KMS-11 (cell line): ENCODE measurements at regions not wholly inside any gene's neighbourhood (a gene's known extent, or its start where the extent isn't known, plus 50 kb on each side); places are given as distances from the start of the nearest gene placed in this dataset.

Experiments used
- H2AFZ ChIP-seq: fragments of 200-600 bp; sonication (generic); 2 replicates; pipeline ENCODE4 v1.6.1; 2016; ENCODE audit warnings: antibody characterized with exemption, mixed run types, low read depth
- H3K27ac ChIP-seq: fragments of 200-600 bp; sonication (generic); 2 replicates; pipeline ENCODE4 v1.6.1; 2016; ENCODE audit warnings: mild to moderate bottlenecking, mixed run types
- H3K27me3 ChIP-seq: fragments of 200-600 bp; sonication (generic); 2 replicates; pipeline ENCODE4 v1.6.1; 2017; ENCODE audit warnings: mild to moderate bottlenecking, low read depth, mixed run types, moderate library complexity; ENCODE audit not compliant: insufficient read depth
- H3K36me3 ChIP-seq: fragments of 200-600 bp; sonication (generic); 2 replicates; pipeline ENCODE4 v1.6.1; 2017; ENCODE audit warnings: mild to moderate bottlenecking, mixed run types; ENCODE audit not compliant: insufficient read depth
- H3K4me1 ChIP-seq: fragments of 200-600 bp; sonication (generic); 2 replicates; pipeline ENCODE4 v1.6.1; 2016; ENCODE audit warnings: mild to moderate bottlenecking, low read depth, mixed run types; ENCODE audit not compliant: poor library complexity, severe bottlenecking
- H3K4me2 ChIP-seq: fragments of 200-600 bp; sonication (generic); 2 replicates; pipeline ENCODE4 v1.7.0; 2016; ENCODE audit warnings: mild to moderate bottlenecking, mixed run types
- H3K4me3 ChIP-seq: fragments of 200-600 bp; sonication (generic); IDR thresholded peaks from 2 replicates; pipeline ENCODE4 v1.6.1; 2017; ENCODE audit warnings: low read depth, low read length, mixed read lengths; ENCODE audit not compliant: insufficient read depth
- H3K79me2 ChIP-seq: fragments of 200-600 bp; sonication (generic); 2 replicates; pipeline ENCODE4 v1.6.1; 2016; ENCODE audit warnings: low read depth, mixed run types; ENCODE audit not compliant: insufficient read depth
- H3K9ac ChIP-seq: fragments of 200-600 bp; sonication (generic); 2 replicates; pipeline ENCODE4 v1.6.1; 2016; ENCODE audit warnings: mild to moderate bottlenecking, mixed run types
- H4K20me1 ChIP-seq: fragments of 200-600 bp; sonication (generic); 2 replicates; pipeline ENCODE4 v1.6.1; 2016; ENCODE audit warnings: mild to moderate bottlenecking, mixed run types; ENCODE audit not compliant: insufficient read depth
- CTCF ChIP-seq: fragments of 200-600 bp; sonication (generic); conservative IDR thresholded peaks from 2 replicates; pipeline ENCODE4 v1.6.1; 2017; ENCODE audit warnings: low read depth, mild to moderate bottlenecking, antibody characterized with exemption, low read length, moderate library complexity, mixed read lengths

GRCh38 chr6:73903155-73903554 lies 207.2 kb downstream of the CD109 start:
- Histone ChIP-seq H3K4me1 (no peaks in the 10 kb centered on the region), H3K36me3 (no peaks in the 10 kb centered on the region), H3K27ac (no peak overlapping the region), H4K20me1 (no peaks in the 10 kb centered on the region), H3K79me2 (no peaks in the 10 kb centered on the region), H3K27me3 (no peaks in the 10 kb centered on the region), H3K4me2 (no peak overlapping the region), H2AFZ (no peak overlapping the region), H3K4me3 (no peak overlapping the region), H3K9ac (no peak overlapping the region)
- TF ChIP-seq CTCF = no peak

- H3K79me2 ChIP-seq = no peaks in the 10 kb centered on the region
- TF ChIP-seq CTCF = no peak
- no peak overlapping the region for H2AFZ ChIP-seq
- no peak overlapping the region for H3K27ac ChIP-seq
- H3K4me3 ChIP-seq = no peak overlapping the region
- H3K4me1 ChIP-seq = no peaks in the 10 kb centered on the region
- H4K20me1 ChIP-seq = no peaks in the 10 kb centered on the region
- H3K27me3 ChIP-seq = no peaks in the 10 kb centered on the region
- H3K36me3 ChIP-seq = no peaks in the 10 kb centered on the region
- H3K9ac ChIP-seq = no peak overlapping the region
- H3K4me2 ChIP-seq = no peak overlapping the region
These were observed 206.0 kb downstream of the CD109 start for GRCh38 chr6:73901986-73902385.

- H3K4me2 ChIP-seq = no peak overlapping the region
- no peaks in the 10 kb centered on the region for H3K79me2 ChIP-seq
- H3K36me3 ChIP-seq = no peaks in the 10 kb centered on the region
- no peaks in the 10 kb centered on the region for H4K20me1 ChIP-seq
- H2AFZ ChIP-seq = no peak overlapping the region
- H3K4me3 ChIP-seq = no peak overlapping the region
- no peaks in the 10 kb centered on the region for H3K4me1 ChIP-seq
- H3K27me3 ChIP-seq = no peaks in the 10 kb centered on the region
- no peak overlapping the region for H3K27ac ChIP-seq
- TF ChIP-seq CTCF = no peak
- no peak overlapping the region for H3K9ac ChIP-seq
These were observed 205.3 kb downstream of the CD109 start for GRCh38 chr6:73901311-73901710.

- H3K79me2 ChIP-seq = no peaks in the 10 kb centered on the region
- H2AFZ ChIP-seq = no peak overlapping the region
- H3K27ac ChIP-seq = no peak overlapping the region
- no peak overlapping the region for H3K9ac ChIP-seq
- no peaks in the 10 kb centered on the region for H3K36me3 ChIP-seq
- no peaks in the 10 kb centered on the region for H3K4me1 ChIP-seq
- TF ChIP-seq CTCF = no peak
- no peak overlapping the region for H3K4me2 ChIP-seq
- H4K20me1 ChIP-seq = no peaks in the 10 kb centered on the region
- no peak overlapping the region for H3K4me3 ChIP-seq
- H3K27me3 ChIP-seq = no peaks in the 10 kb centered on the region
These were observed 202.6 kb downstream of the CD109 start for GRCh38 chr6:73898599-73898998.

GRCh38 chr6:73893696-73894095 lies 197.7 kb downstream of the CD109 start:
- Histone ChIP-seq H4K20me1 (no peaks in the 10 kb centered on the region), H3K9ac (no peak overlapping the region), H3K27ac (no peak overlapping the region), H2AFZ (no peak overlapping the region), H3K4me2 (no peak overlapping the region), H3K27me3 (no peaks in the 10 kb centered on the region), H3K4me3 (no peak overlapping the region), H3K4me1 (no peaks in the 10 kb centered on the region), H3K36me3 (no peaks in the 10 kb centered on the region), H3K79me2 (no peaks in the 10 kb centered on the region)
- TF ChIP-seq CTCF = no peak
